ENCODE measurements at regions not wholly inside any gene's neighbourhood (a gene's known extent, or its start where the extent isn't known, plus 50 kb on each side); places are given as distances from the start of the nearest gene placed in this dataset.

DNA sequence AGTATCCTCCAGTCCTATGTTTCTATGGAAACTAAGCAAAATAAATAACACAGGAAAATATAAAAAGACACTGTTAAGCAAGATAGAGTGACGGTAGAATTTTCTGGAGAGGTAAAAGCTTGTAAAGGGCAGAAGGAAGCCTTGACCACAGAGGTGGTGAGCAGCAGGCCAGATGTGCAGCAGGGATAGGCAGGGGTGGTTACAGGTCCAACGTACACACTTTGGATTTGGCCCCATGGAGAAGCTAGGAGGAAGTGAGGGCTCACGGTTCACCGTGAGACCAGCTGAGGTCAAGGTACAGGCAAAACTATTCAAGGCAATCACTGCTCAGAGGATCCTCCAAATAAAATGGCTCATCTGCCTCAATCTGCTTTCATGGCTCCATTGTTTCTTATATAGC lies 242.8 kb downstream of the B3GLCT start:
- DNase-seq: no peak

DNA sequence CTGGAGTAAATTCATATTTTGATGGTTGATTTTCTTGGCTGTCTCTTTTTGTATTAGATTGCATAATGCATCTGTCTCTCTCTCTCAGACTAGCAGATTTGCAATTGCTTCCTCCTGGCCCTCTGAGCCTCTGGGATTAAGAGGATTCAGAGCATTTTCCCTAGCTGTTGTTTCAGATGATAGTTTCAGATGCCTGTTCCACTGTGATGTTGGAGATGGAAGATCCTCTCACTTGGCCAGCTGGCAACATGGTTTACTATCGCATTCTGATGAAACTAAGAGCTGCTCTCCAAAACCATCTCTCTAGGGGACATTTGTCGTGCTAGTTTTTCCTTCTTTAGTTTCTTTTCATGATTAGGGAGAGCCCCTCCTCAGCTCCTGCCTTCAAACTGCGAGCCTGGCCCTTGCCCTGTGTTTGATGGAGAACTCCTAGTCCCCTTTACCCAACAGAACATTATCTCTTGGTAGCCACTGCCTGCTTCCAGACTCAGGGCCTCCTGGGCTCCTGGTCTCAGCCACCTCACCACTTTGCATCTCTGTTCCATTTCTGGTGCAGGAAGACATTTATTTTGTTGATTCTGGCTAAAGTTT lies 244.6 kb downstream of the B3GLCT start:
- no peak for DNase-seq

DNA sequence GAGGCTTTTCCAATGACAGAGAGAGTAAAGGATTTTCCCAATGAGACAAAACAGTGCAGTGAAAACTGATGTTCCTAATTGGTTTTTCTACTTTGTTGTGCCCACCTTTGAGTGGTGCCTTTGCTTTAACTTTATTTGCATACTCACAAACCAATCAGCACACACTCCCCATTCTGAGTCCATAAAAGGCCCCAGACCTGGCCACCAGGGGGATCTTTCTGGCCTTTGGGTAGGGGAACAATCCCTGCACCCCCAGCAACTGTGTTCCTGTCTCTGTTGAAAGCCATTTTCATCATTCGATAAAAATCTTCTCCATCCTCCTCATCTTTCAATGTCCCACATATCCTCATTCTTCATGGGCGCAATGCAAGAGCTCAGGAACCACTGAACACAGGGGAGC lies 252.8 kb downstream of the B3GLCT start:
- DNase-seq: no peak

DNA sequence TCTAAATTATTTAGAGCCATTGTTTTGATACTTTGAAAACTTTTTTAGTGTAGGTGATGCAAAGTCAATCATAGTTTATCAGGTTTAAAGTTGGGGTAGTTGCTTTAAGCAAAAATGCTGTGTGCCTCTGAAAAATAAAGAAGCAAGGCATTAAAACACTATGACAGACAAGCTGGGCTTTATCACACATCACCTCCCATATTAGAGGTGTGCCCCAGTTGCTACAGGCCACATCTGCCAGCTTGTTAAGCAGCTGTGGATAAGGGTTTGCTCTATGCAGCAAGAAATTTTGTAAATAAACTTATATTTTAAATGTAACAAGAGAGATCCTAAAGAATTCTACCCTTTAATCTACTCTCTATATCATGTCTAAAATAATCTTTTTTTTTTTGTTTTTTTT lies 255.8 kb downstream of the B3GLCT start:
- no peak for DNase-seq

DNA sequence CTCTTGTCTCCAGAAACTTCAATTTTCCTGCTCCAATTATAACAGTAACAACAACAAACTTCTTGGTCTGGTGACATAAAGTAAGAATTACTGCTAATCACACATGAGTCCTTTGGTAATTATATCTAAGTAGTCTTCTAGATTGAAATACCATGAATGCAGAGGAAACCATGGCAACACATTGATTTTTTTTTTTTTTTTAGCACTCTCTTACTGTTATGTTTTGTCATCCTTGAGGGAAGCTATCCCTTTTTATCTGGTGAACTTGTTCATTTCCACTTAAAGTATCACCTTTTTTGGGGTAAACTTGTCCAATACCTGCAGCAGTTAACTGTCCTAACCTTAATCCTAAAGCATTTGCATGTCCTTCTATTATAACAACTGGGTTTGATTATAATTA lies 256.3 kb downstream of the B3GLCT start:
- no peak for DNase-seq

DNA sequence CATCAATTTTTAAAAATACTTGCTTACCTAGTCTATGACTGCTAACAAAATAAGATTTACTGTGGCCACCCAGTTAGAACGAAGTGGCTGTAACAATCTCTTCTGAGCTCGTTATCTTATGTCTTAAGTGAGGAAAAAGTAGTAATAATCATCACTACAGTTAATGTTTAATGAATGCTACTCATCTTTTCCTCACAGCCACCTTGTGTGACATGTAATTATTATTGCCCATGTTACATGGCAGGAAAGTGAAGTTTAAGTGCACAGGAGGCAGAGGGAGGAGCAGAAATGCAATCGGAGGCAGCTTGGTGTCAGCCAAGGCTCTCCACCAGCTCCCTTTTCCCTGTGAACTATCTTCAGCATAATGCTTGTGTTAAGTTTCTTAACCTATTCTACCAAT lies 260.3 kb downstream of the B3GLCT start:
- no peak for DNase-seq

DNA sequence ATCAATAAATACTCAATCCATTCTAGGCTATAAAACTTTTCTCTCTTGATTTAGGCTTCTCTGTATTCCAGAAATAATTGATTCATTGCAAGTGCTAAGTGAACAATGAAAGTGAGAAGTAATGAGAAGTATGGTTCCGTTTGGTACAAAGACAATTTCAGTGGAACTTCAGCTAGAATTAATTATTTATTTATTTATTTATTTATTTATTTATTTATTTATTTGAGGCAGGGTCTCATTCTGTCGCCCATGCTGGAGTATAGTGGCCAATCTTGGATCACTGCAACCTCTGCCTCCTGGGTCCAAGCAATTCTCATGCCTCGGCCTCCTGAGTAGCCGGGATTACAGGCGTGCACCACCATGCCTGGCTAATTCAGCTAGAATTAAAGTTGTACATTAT lies 262.1 kb downstream of the B3GLCT start:
- no peak for DNase-seq

DNA sequence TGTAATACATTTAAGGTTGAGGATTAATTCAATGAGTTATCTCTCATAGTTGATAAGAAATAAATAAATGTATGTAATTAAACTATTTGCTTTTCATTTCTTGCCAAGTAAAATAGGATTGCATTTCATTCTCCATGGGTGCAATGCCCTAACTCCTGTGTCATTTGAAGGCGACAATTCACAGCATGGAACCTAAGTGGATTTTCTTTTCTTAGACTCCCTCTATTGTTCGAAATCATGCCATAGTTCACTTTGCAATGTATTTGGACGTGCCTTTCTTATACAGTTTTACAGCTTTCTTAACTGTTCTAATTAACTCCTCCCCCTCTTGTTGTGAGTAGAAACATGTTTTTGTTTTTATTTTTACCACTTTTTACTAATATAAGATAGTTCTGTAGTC lies 263.0 kb downstream of the B3GLCT start:
- DNase-seq: no peak

DNA sequence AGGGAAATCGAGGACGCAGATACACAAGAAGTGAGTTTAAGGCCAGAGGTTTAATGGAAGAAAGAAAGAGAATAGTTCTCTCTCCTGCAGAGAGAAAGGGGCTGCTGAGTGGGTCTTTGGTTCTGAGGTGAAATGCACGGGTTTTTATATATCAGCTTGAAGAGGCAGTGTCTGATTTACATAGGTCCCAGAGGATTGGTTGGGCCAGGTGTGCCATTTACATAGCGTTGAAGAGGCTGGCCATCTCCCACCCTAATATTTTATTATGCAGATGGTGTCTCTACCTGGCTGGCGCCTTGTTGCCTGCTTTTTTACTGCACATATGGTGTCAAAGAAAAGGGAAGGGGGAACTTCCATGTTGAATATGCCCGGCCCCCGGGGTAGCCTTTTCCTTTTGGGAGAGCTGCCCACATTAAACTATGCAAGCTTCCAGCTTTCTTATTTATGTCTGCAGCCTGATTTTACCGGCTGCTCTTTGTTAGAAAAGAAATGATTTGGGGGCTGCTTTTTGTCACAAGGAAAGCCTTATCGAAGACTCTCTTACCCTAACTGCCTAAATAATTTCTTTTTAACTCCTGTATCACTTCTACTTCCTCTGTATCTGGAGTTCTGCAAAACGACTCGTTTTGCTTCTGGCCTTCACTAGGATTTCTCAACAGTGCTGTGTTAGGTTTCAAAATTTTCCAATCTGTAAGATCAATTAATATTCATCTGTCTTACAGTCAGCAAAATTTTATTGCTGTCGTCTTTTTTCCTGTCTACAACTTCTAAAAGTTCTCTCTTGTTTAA lies 268.5 kb downstream of the B3GLCT start:
- DNase-seq: no peak

DNA sequence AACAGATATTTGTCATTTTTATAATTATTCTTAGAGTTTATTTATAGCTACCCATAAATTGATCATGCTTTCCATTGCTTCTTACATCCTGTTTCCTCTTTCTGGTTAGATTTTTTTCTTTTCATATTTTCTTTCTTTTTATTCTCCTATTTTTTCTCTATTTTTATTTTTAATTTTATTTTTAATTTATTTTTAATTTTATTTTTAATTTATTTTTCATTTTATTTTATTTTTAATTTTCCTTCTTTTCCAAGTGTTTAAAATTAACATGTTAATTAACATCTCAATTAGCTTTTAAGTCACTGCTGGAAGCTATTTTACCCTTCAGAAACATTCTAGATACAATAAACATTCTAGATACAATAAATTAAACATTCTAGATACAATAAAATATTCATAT lies 269.6 kb downstream of the B3GLCT start:
- no peak for DNase-seq

DNA sequence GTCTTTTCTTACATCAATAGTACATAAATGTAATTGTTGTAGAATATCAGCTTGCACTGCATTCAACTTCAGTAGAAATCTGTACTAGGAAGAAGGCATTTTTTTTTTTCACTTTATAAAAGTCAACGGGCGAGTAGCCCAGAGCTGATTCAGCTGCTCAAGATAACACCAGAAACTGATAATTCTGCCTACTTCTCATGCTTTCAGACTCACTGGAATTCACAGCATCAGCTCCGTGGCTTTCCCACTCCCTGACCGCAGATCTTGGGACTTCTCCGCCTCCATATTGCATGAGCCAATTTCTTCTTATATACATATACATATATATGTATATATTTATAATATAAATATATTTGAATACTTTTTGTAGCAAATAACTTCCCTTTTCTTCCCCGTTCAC lies 263.1 kb upstream of the RXFP2 start:
- no peak for DNase-seq

DNA sequence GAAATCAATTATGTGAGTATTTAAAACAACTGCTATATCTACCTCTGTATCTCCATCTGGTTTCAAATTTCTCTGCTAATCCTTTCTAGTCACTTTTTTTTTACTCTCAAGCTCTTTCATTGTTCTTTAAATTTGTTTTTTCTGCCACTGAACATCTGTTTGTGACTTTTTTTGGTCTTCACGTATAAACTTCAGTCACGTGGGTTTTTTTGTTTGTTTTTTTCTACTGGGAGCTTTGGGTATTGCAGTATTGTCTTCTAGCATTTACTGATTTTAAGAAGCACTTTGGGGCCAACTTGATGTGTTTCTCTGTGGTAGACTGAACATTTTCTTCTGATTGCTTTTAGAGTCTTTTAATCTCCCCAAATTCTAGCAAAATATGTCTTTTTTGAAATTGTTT lies 262.6 kb upstream of the RXFP2 start:
- DNase-seq: no peak

DNA sequence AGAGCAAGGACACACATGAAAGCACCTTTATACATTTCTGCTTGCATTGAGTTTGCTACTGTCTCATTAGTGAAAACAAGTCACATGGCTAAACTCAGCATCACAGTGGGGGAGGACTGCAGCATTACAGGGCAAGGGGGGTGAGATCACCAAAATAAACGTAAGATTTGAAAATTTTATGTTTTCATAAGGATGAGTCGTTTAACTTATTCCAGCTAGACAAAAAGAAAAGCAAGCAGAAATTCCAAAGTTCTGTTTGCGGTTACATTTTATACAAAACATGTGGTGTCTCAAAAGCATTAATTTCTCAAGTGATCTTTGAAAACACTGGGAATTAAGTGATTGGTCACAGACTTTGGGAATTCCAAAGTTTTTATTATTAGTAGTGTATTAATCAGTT lies 261.4 kb upstream of the RXFP2 start:
- DNase-seq: no peak

DNA sequence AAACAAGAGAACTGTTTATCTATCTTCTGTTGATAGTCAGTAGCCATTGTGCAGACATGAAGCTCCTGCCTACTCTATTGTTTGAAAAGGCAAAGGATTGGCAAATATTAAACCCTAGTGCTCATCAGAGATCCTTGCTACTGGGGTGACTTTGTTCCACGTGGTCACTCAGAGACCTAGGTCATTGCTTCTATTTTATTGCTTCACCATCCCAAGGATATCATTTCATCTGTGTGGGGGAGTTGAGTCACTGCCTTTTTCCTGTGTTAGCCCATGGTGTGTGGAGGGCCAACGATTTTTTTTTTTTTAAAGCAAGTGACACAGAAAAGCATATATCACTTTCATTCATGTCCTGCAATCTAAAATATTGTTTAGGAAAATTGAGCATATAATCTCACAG lies 254.1 kb upstream of the RXFP2 start:
- DNase-seq: no peak

DNA sequence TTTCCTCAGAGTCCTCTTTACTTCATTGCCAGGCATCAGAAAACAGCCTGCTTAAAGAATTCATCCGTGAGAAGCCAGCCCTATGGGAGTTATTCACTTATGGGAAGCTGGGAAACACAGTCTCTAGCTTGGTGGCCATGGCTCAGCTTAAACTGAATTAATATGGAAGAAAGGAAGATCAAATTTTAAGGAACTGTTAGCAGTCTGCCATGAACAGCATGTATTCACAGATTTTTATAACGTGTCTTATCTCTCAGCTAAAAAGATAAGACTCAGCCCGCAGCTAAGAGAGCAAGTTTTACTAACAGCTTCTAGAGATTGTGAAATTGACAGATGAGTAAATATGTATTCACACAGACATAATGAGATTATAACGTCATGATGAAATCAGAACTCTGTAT lies 253.7 kb upstream of the RXFP2 start:
- DNase-seq: no peak

DNA sequence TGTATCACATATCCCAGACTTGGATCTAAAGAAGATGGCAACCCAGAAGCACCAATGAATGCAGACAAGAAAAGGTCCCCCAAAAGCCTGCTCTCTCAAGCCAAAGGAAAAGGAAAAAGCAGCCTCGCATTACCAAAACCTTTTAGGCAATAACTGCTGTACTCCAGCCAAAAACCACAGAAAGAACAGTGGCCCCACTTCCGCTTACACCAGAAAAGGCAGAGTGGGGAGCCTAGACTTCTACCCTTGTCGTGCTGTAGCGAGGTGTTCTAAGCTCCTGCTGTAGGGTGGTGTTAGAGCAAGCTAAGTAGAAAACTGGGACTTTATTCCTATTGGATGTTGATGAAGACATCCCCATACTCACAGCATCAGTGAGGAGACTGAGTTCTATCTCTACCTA lies 244.0 kb upstream of the RXFP2 start:
- DNase-seq: no peak

DNA sequence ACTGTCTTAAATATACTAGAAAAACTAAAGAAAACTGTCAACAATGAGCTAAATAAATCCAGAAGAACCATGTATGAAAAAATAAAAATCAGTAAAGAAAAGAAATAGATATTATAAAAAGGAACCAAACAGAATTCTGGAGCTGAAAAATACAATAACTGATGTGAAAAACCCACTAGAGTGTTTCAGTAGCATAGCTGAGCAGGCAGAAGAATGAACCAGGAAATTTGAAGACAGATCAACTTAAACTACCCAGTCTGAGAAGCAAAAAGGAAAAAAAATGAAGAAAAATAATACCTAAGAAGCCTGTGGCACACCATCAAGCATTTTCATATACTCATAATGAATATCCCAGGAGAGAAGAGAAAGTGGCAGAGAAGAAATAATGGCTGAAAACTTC lies 240.1 kb upstream of the RXFP2 start:
- no peak for DNase-seq

DNA sequence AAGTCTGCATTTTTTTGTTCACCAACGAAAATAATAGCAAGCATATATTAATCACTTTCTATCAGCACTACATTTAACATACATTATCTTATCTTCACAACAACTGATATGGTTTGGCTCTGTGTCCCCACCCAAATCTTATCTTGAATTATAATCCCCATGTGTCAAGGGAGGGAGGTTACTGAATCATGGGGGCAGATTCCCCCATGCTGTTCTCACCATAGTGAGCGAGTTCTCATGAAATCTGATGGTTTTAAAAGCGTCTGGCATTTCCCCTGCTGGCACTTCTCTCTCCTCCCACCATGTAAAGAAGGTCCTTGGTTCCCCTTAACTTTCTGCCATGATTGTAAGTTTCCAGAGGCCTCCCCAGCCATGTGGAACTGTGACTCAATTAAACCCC lies 235.7 kb upstream of the RXFP2 start:
- no peak for DNase-seq

DNA sequence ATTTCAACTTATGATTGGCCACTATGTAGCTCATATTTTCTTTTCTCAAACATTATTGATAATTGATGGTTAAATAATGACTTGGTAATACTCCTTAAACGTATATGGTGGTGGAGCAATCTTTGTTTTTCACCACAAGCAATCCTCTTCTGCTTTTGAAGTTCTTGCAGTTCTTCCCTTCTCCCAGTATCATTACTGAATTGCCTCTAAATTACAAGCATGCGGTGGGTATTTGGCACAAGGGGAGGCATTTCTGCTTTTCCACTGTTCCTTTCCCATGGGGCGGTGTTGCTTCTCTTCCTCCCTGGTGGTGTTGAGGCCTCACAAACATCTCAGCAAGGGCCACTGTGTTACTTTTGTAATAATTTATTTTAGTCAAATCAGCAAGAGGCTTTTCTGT lies 234.4 kb upstream of the RXFP2 start:
- no peak for DNase-seq

DNA sequence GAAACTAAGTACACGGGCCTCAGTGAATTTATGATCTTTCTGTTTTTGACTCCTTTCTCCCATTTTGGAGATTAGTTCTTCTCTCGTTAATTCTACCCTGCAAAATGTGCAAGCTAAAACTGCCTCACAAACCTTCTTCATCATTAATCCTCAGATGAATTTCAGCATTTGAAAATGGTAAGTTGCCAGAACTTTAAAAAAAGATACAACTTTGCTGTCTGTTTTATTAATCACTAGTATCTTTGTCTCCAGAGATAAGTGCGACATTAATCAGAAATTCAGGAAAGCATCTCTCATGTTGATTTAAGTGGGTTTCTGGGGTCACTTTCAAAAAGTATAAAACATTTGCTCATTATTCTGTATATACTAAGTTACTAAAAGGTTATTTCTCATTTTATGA lies 227.0 kb upstream of the RXFP2 start:
- DNase-seq: no peak

DNA sequence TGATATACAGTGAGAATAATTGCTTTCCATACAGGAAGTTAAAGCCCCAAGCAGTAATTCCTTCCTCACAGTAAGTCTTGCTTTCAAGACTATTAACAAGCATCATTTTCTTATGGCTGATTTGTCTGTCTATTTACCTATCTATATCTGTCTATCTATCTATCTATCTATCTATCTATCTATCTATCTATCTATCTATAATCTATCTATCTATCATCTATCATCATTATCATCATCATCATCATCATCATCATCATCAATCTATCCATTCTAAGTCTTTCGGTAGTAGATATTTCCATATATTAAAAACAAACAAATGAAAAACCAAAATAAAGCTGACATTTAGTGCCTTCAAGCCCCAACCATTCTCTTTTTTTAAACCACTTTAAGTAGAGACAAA lies 224.4 kb upstream of the RXFP2 start:
- DNase-seq: no peak

DNA sequence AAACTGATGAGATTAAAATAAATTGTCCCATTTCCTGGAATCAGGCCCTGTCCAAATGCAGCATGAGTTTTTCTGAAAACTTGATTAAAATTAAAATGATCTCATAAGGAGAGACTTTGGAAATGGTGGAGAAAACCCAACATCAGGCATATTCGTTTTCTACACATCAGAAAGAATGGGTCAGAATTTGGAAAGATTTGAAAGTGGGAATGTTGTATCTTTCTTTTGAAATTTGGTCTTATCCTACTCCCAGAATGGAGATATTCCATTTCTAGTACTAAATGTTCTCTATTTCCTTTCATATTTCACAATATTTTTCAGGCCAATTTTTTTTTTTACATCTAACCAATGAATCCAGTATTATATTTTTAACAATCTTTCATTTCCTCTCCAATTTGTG lies 223.9 kb upstream of the RXFP2 start:
- no peak for DNase-seq

DNA sequence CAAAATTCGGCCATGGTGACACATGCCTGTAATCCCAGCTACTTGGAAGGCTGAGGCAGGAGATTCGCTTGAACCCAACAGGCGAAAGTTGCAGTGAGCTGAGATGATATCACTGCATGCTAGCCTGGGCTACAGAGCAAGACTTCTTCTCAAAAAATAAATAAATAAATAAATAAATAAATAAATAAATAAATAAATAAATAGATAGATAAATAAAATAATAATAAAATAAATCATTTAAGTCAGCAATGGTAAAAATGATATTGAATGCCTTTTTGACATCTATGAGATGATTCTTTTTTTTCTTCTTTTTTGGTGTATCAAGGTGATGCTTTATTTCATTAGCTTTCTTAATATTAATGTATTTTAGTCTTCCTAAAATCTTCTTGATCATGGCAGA lies 221.7 kb upstream of the RXFP2 start:
- no peak for DNase-seq

DNA sequence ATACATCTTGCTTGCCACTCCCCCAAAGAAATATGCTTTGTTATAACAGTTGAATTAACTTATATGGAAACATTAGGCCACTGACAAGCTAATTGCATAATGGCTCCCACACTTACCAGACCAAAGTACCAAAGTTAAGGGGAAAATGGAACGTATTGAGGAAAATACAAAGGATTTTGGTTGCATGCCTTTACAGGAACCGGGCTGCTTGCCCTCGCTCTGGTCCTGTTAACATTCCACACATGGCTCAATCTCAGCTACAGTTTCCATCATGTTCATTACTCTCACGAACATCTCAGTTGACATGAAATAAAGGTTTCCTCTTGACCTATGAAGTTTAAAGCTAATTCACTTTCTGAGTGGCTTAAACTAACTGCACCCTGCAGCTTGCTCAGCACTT lies 220.7 kb upstream of the RXFP2 start:
- no peak for DNase-seq

DNA sequence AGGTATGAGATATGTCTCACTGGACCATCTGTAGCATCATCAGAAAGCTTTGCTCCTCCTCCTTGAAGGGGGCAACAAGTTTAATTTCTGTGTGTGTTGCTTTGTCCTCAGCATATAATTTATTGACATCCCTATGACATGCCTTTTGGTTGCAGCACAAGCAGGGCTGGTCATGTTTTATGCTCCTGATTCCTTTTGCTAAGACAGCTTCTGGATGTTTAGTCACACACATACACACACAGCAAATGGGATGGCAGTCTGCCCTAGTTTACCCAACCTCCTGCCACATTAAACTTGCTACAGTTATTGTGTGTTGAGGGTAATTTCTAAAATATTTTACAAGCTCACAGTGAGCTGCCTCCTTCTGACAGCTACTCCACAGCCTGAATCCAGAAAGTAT lies 217.9 kb upstream of the RXFP2 start:
- no peak for DNase-seq
